D721Med (cell line): ENCODE measurements at regions not wholly inside any gene's neighbourhood (a gene's known extent, or its start where the extent isn't known, plus 50 kb on each side); places are given as distances from the start of the nearest gene placed in this dataset.

ENCODE experiments used
- DNase-seq: peaks from one replicate; pipeline ENCODE4 v3.0.0; 2011; ENCODE audit warnings: low spot score; ENCODE audit not compliant: insufficient read length
- FAIRE-seq: peaks from 2 replicates; lab custom pipeline; 2011; peaks lifted over from hg19 to GRCh38; lab: Jason Lieb, UNC
- TF ChIP-seq, protein P1 (sequence below): IDR thresholded peaks from 2 replicates; pipeline ENCODE4 v1.5.1; 2012; ENCODE audit warnings: mild to moderate bottlenecking, control low read depth; ENCODE audit not compliant: insufficient read depth; ENCODE audit errors: missing control alignments

DNA sequence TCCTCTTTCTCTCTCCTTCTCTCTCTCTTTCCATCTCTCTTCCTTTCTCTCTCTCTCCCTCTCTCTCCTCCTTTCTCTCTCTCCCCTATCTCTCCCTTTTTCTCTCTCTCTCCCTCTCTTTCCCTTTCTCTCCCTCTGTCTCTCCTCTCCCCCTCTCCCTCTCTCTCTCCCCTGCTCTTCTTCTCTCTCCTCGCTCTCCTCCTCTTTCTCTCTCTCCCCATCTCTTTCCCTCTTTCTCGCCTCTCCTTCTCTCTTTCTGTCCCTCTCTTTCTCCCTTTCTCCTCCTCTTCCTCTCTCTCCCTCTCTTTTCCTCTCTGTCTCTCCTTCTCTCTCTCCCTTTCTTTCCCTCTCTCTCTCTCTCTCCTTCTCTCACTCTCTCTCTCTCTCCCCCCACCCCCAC lies 196.6 kb downstream of the UQCRFS1 start:
- no peak for DNase-seq
- TF ChIP-seq, protein P1, sequence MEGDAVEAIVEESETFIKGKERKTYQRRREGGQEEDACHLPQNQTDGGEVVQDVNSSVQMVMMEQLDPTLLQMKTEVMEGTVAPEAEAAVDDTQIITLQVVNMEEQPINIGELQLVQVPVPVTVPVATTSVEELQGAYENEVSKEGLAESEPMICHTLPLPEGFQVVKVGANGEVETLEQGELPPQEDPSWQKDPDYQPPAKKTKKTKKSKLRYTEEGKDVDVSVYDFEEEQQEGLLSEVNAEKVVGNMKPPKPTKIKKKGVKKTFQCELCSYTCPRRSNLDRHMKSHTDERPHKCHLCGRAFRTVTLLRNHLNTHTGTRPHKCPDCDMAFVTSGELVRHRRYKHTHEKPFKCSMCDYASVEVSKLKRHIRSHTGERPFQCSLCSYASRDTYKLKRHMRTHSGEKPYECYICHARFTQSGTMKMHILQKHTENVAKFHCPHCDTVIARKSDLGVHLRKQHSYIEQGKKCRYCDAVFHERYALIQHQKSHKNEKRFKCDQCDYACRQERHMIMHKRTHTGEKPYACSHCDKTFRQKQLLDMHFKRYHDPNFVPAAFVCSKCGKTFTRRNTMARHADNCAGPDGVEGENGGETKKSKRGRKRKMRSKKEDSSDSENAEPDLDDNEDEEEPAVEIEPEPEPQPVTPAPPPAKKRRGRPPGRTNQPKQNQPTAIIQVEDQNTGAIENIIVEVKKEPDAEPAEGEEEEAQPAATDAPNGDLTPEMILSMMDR = no peak
- no peak for FAIRE-seq

DNA sequence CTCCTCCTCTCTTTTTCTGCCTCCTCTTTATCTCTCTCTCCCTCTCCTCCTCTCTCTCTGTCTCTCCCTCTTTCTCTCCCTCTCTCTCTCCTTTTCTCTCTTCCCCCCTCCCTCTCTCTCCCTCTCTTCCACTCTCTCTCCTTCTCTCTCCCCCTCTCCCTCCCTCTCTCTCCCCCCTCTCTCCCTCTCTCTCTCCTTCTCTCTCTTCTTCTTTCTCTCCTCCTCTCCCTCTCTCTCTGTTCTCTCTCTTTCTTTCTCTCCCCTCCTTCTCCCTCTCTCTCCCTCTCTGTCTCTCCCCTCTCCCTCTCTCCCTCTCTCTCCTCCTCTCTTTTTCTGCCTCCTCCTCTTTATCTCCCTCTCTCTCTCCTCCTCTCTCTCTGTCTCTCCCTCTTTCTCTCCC lies 197.4 kb downstream of the UQCRFS1 start:
- TF ChIP-seq, protein P1 = no peak
- DNase-seq (no peak), FAIRE-seq (no peak)

DNA sequence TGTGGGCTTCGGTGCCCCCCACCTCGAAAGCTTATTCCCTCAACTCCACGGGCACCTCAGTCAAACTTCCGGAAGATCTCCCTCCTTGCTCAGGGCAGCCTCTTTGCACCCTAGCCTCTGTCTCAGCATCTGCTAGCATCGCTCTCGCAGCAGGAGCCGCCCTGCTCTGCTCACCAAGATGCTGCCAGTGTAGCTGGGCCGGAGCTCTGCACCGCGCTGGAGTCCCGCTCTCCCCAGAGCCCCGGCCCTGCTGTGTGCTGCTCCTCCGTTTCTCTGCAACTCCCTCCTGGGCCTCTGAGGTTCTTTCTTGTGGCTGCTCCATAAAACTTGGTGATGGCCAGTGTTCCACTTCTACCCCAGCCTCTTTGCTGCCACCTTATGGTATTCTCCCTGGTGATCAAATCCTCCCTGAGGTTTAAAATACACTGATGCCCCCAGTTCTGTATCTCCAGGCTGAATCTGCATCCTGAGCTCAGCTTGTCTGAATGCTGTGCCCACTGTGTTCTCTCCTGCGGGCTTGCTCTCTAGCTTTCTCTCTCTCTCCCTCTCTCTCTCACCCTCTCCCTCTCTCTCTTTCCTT lies 198.0 kb downstream of the UQCRFS1 start:
- FAIRE-seq = no peak

DNA sequence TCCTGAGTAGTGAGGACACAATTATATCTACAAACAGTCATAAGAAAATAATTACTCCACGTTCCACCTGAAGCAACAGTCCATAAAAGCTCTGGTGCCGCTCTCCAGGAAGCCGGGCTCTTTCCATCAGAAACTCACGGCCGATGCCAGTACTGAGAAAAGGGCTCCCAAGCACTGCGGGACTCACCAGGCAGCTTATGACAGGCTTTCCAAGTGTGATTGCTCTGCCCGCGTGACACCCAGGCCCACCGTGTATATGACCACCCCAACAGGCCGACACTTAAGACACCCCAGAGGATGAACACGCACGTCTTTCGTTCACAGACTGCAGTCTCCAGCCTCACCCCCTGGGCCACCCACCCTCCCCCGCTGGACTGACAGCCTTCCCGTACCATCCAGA lies 199.0 kb downstream of the UQCRFS1 start:
- DNase-seq (no peak), FAIRE-seq (no peak)
- TF ChIP-seq, protein P1 = no peak

More for the DNA sequence above, 198.0 kb downstream of the UQCRFS1 start:
- DNase-seq = no peak
- TF ChIP-seq, protein P1 = no peak

DNA sequence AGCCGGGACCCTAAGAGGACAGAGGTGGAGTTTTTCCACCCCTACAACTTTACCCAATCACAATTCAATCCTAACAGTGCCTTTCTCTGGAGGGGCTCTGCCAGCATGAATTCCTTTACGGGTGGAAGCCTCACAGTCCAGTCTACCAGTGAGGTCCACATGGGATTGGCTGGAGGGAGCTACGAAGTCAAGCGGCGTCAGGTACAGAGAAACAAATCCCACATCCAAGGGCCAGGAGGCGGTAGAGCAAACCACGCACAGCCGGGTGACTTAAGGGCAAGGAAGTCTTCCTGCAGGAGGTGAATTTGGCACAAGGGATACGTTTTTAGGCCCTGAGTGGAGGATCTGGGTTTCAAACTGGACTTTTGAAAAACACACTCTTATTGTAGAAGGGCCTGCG lies 199.6 kb downstream of the UQCRFS1 start:
- FAIRE-seq = no peak
- no peak for DNase-seq
- TF ChIP-seq, protein P1 = no peak

DNA sequence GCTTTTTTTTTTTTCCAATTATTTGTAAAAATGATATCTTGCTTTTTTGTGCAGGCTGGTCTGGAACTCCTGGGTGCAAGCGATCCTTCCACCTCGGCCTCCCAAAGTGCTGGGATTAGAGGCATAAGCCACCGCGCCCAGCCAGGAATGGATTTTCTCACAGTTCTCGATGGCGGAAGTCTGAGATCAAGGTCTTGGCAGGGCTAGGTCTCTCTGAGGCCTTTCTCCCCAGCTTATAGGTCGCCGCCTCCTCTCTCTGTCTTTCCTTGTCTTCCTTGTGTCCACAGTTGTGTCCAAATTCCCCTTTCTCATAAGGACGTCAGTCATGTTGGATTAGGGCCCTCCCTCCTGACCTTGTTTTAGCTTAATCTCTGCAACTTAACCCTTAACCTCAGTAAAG lies 200.5 kb downstream of the UQCRFS1 start:
- DNase-seq (no peak), FAIRE-seq (no peak)

DNA sequence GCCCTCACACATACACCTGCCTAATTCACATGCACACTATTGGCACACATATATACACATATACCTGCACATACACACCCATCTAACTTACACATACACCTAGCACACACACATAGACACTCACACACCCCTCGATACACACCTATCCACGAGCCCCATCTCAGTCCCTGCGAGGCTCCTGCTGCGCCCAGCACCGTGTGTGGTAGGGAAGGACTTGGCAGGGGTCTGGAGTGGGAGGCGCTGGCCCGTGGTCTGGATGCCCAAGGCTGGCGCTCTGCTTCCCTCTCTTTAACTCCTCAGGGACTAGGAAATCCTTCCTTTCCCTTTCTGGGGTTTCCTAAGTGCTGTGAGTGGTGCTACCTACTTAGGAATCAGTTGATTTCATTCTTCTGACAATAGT lies 202.7 kb downstream of the UQCRFS1 start:
- DNase-seq = no peak
- TF ChIP-seq, protein P1 = no peak
- no peak for FAIRE-seq

More for the DNA sequence above, 200.5 kb downstream of the UQCRFS1 start:
- TF ChIP-seq, protein P1 = no peak
